BJ (cell line): ENCODE measurements at regions not wholly inside any gene's neighbourhood (a gene's known extent, or its start where the extent isn't known, plus 50 kb on each side); places are given as distances from the start of the nearest gene placed in this dataset.

ENCODE experiments used
- CTCF ChIA-PET: fragments of 350-600 bp; formaldehyde crosslinking; extraction: SDS; loops from one replicate; lab custom pipeline; 2021; ENCODE audit warnings: antibody characterized with exemption, inconsistent platforms; lab: Yijun Ruan, JAX
- POLR2A ChIA-PET: fragments of 300-600 bp; sonication (Branson Sonifier 250); formaldehyde crosslinking; extraction: SDS; loops from one replicate; lab custom pipeline; 2021; ENCODE audit warnings: antibody characterized with exemption; lab: Charles Lee
- DNase-seq: peaks from one replicate; pipeline ENCODE4 v3.0.0-alpha.2; 2011; ENCODE audit warnings: low read depth
- H3K27me3 ChIP-seq: 2 replicates; pipeline ENCODE4 v1.6.0; 2011; ENCODE audit warnings: low read length; ENCODE audit not compliant: control insufficient read depth, insufficient read depth
- H3K36me3 ChIP-seq: 2 replicates; pipeline ENCODE4 v1.5.1; 2011; ENCODE audit warnings: low read length; ENCODE audit not compliant: control insufficient read depth, insufficient read depth
- H3K4me3 ChIP-seq: 2 replicates; pipeline ENCODE4 v1.5.1; 2011; ENCODE audit warnings: low read depth, mild to moderate bottlenecking, control low read depth, low read length
- CTCF ChIP-seq: IDR thresholded peaks from 2 replicates; pipeline ENCODE4 v1.5.1; 2011; ENCODE audit warnings: low read depth, mild to moderate bottlenecking, control low read depth, inconsistent platforms, low read length, moderate library complexity; ENCODE audit not compliant: insufficient read depth

- DNase-seq = peak; percentile 49
These were observed 201.9 kb upstream of the DIO3 start for GRCh38 chr14:101359221-101360053.

GRCh38 chr14:101360054-101360911 is 201.0 kb upstream of the DIO3 start:
- Histone ChIP-seq H3K4me3 (no peak overlapping the region), H3K36me3 (no peaks in the 10 kb centered on the region), H3K27me3 (no peaks in the 10 kb centered on the region)
- POLR2A ChIA-PET = interaction anchor here (0.6 kb wide), 1 partner anchor 116 kb away, joined by 4 read pairs; no protein-coding TSS in a partner anchor
- CTCF ChIA-PET = no interaction called here
- no peak for TF ChIP-seq CTCF
- no peak for DNase-seq

More at GRCh38 chr14:101359221-101360053, 201.9 kb upstream of the DIO3 start:
- CTCF ChIA-PET = no interaction called here
- TF ChIP-seq CTCF = no peak
- POLR2A ChIA-PET = interaction anchor here (0.6 kb wide), 1 partner anchor 117 kb away, joined by 4 read pairs; no protein-coding TSS in a partner anchor
- Histone ChIP-seq H3K36me3 (no peaks in the 10 kb centered on the region), H3K27me3 (no peaks in the 10 kb centered on the region), H3K4me3 (no peak overlapping the region)

GRCh38 chr14:101361044-101361443 is 200.3 kb upstream of the DIO3 start:
- no peak for TF ChIP-seq CTCF
- Histone ChIP-seq H3K27me3 (no peaks in the 10 kb centered on the region), H3K36me3 (no peaks in the 10 kb centered on the region), H3K4me3 (no peak overlapping the region)
- ChIA-PET POLR2A (no interaction called here), CTCF (no interaction called here)
- no peak for DNase-seq

- Histone ChIP-seq H3K27me3 (no peaks in the 10 kb centered on the region), H3K36me3 (no peaks in the 10 kb centered on the region), H3K4me3 (no peak overlapping the region)
- POLR2A ChIA-PET = no interaction called here
- no peak for DNase-seq
- no peak for TF ChIP-seq CTCF
- CTCF ChIA-PET = no interaction called here
These were observed 199.6 kb upstream of the DIO3 start for GRCh38 chr14:101361451-101362433.
